ENCODE measurements at regions not wholly inside any gene's neighbourhood (a gene's known extent, or its start where the extent isn't known, plus 50 kb on each side); places are given as distances from the start of the nearest gene placed in this dataset.

DNA sequence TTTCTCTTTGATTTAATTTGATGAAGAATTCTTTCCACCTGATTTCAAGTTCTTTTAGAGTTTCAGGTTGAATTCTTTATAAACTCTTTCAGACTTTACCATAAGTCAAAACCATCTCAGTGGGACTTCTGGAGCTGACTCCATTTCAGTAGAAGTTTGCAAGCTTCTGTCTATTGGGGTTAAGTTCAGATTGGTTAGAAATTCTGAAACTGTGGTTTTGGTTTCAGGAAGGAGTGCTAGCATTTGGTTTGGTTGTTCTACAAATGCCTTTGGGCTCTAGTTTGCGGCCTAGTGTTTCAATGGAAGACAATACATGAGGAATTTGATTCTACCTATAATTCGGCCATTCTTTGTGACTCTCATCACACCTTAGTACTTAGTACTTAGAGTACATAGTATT, 176.8 kb upstream of the RHOBTB1 start:
- TF ChIP-seq, protein P1, sequence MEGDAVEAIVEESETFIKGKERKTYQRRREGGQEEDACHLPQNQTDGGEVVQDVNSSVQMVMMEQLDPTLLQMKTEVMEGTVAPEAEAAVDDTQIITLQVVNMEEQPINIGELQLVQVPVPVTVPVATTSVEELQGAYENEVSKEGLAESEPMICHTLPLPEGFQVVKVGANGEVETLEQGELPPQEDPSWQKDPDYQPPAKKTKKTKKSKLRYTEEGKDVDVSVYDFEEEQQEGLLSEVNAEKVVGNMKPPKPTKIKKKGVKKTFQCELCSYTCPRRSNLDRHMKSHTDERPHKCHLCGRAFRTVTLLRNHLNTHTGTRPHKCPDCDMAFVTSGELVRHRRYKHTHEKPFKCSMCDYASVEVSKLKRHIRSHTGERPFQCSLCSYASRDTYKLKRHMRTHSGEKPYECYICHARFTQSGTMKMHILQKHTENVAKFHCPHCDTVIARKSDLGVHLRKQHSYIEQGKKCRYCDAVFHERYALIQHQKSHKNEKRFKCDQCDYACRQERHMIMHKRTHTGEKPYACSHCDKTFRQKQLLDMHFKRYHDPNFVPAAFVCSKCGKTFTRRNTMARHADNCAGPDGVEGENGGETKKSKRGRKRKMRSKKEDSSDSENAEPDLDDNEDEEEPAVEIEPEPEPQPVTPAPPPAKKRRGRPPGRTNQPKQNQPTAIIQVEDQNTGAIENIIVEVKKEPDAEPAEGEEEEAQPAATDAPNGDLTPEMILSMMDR (IDR thresholded peaks at IDR 0.05; ENCODE audit: low read length, missing control alignments) = no peak
- no peak for DNase-seq (ENCODE audit: low read depth)

DNA sequence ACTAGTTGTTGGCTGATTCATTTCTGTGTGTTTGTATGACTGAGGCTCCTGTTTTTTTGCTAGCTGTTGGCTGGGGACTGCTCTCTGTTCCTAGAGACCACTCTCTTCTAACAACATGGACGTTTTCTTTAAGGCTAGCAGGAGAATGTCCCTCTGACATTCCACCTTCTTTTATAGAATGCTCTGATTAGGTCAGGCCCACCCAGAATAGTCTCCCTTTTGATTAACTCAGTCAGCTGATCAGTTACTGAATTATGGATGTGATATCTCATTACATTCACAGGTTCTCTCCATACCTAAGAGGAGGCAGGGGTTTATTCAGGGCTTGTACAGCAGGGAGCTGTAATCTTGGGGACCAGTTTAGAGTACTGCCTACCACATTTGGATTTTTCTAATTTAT, 175.6 kb upstream of the RHOBTB1 start:
- no peak overlapping the region for H3K4me3 ChIP-seq (replicated peaks; ENCODE audit: low read depth, low read length)
- TF ChIP-seq, protein P1 (IDR thresholded peaks at IDR 0.05; ENCODE audit: low read length, missing control alignments) = no peak
- DNase-seq (ENCODE audit: low read depth) = no peak

More for the DNA sequence above, 176.8 kb upstream of the RHOBTB1 start:
- no peak overlapping the region for H3K4me3 ChIP-seq (replicated peaks; ENCODE audit: low read depth, low read length)

DNA sequence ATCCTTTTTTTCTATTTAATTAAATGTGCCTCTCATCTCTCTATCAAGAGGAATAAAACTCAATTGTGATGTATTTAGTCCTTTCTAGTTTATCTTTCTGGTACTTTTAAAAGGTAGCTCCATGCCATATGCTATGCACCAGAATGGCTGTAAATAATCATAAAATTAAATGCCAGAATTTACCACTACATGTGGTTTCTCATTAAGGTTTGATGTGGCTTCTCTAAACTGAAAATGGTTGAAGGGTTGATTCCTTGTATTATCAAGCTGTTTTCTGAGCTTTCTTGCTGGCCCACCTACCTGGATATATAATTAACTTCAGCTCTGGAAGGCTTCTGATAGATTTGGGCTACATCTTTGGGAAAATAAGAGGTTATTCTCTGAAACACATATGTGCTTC, 171.9 kb upstream of the RHOBTB1 start:
- no peak for DNase-seq (ENCODE audit: low read depth)
- TF ChIP-seq, protein P1 (IDR thresholded peaks at IDR 0.05; ENCODE audit: low read length, missing control alignments) = no peak
- no peak overlapping the region for H3K4me3 ChIP-seq (replicated peaks; ENCODE audit: low read depth, low read length)

DNA sequence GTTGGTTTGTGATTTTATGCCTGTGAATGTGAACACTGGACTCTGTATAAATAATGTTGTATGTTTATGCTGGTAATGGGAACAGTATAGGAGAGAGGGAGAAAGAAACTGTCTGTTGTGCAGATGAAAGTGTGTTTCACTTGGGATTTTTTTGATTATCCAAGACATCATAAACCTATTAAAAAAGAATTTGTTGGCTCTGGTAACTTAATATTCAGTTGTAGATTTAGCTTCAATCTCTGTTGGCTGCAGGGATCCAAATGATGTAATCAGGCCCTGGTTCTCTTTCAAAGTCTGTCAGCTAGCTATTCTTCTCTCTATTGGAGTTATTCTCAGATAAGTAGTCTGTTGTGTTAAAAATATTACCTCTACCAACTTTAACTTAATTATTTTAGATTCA, 168.8 kb upstream of the RHOBTB1 start:
- TF ChIP-seq, protein P1 (IDR thresholded peaks at IDR 0.05; ENCODE audit: low read length, missing control alignments) = no peak
- DNase-seq (ENCODE audit: low read depth) = no peak
- no peak overlapping the region for H3K4me3 ChIP-seq (replicated peaks; ENCODE audit: low read depth, low read length)

DNA sequence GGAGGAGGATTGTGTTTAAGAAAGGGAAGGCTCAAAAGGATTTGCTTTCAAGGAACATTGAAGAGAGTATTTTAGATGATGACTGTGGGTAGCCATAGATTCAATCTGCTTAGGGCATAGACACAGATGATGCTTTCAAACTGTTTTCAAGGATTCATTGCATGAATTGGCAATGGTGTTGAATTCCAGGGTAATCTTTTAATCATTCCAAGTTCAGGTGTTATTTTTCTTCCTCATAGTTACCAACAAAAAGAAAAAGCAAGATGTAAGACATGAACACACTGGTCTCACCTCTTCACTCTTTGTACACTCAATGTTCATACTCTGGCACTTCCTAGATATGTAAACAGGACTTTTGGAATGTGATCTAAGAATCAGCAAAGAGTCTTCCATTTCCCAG, 167.0 kb upstream of the RHOBTB1 start:
- TF ChIP-seq, protein P1 (IDR thresholded peaks at IDR 0.05; ENCODE audit: low read length, missing control alignments) = no peak
- no peak overlapping the region for H3K4me3 ChIP-seq (replicated peaks; ENCODE audit: low read depth, low read length)
- no peak for DNase-seq (ENCODE audit: low read depth)

DNA sequence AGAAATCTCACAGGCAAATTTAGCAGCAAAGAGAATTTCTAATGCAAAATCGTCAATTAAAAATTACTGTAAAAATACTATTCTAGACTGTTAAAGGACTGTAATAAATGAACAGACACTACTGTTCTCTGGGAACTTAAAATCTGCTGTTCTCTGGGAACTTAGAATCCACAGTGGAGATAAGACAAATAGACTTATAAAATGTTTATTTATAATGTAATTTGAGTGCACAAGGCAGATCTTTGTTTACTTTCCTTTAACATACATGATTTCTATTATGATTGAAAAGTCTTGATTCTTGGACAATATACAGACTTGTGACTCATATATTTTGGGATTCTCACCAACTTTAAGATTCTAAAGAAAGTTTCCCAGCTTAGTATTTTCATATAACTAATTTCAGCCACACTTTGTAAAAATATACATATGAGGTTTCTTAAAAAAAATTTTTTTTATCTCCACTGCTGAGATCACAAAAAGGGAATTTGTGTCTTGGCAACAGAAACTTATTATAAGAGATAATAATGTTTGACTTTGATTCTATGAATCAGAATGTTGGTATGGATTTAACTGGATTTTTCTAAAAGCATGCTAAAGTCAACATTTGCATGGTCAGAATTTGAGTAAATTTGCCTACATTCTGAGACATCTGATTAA, 166.3 kb upstream of the RHOBTB1 start:
- no peak overlapping the region for H3K4me3 ChIP-seq (replicated peaks; ENCODE audit: low read depth, low read length)
- TF ChIP-seq, protein P1 (IDR thresholded peaks at IDR 0.05; ENCODE audit: low read length, missing control alignments) = no peak
- DNase-seq (ENCODE audit: low read depth) = peak; percentile 26

DNA sequence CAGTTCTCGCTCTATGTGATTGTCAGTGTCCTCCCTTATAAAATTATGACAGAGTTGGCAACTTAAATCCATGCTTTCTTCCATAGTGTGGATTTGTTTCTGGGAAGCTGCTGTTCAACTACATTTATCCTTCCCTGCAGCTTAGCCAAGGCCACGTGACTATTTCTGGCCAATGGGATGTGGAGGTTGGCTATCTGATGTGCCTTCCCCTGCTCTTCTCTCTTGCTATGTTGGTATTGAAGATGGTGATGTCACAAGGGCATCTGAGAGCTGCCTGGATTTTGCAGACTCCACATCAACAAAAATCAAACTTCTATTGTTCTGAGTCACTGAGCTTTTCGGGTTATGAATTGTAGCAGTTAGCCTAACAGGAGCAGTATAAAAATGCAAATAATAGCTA, 164.9 kb upstream of the RHOBTB1 start:
- TF ChIP-seq, protein P1 (IDR thresholded peaks at IDR 0.05; ENCODE audit: low read length, missing control alignments) = no peak
- no peak for DNase-seq (ENCODE audit: low read depth)
- H3K4me3 ChIP-seq (replicated peaks; ENCODE audit: low read depth, low read length) = no peak overlapping the region

Data from fibroblast of pulmonary artery (primary cell).